ENCODE measurements at regions not wholly inside any gene's neighbourhood (a gene's known extent, or its start where the extent isn't known, plus 50 kb on each side); places are given as distances from the start of the nearest gene placed in this dataset.

GRCh38 chr2:206368484-206368883 lies 74.8 kb upstream of the ADAM23 start:
- no peak for DNase-seq (ENCODE audit: low read depth)
- no peak for TF ChIP-seq CTCF (IDR thresholded peaks at IDR 0.05; ENCODE audit: control insufficient read depth, extremely low read depth, insufficient read depth)
- H3K4me3 ChIP-seq (ENCODE audit: low read depth, low read length) = no peak overlapping the region

GRCh38 chr2:206368933-206369569 lies 74.3 kb upstream of the ADAM23 start:
- no peak for TF ChIP-seq CTCF (IDR thresholded peaks at IDR 0.05; ENCODE audit: control insufficient read depth, extremely low read depth, insufficient read depth)
- DNase-seq (ENCODE audit: low read depth) = no peak
- H3K4me3 ChIP-seq (ENCODE audit: low read depth, low read length) = no peak overlapping the region

- no peak for TF ChIP-seq CTCF (IDR thresholded peaks at IDR 0.05; ENCODE audit: control insufficient read depth, extremely low read depth, insufficient read depth)
- no peak overlapping the region for H3K4me3 ChIP-seq (ENCODE audit: low read depth, low read length)
- no peak for DNase-seq (ENCODE audit: low read depth)
Observed at GRCh38 chr2:206375956-206376355, 67.4 kb upstream of the ADAM23 start.

- no peak for TF ChIP-seq CTCF (IDR thresholded peaks at IDR 0.05; ENCODE audit: control insufficient read depth, extremely low read depth, insufficient read depth)
Observed at GRCh38 chr2:206378835-206379234, 64.5 kb upstream of the ADAM23 start.

GRCh38 chr2:206379266-206379665 lies 64.1 kb upstream of the ADAM23 start:
- TF ChIP-seq CTCF (IDR thresholded peaks at IDR 0.05; ENCODE audit: control insufficient read depth, extremely low read depth, insufficient read depth) = no peak
- no peak overlapping the region for H3K4me3 ChIP-seq (ENCODE audit: low read depth, low read length)
- no peak for DNase-seq (ENCODE audit: low read depth)

More at GRCh38 chr2:206378835-206379234, 64.5 kb upstream of the ADAM23 start:
- no peak for DNase-seq (ENCODE audit: low read depth)
- no peak overlapping the region for H3K4me3 ChIP-seq (ENCODE audit: low read depth, low read length)

- DNase-seq (ENCODE audit: low read depth) = no peak
- no peak overlapping the region for H3K4me3 ChIP-seq (ENCODE audit: low read depth, low read length)
- TF ChIP-seq CTCF (IDR thresholded peaks at IDR 0.05; ENCODE audit: control insufficient read depth, extremely low read depth, insufficient read depth) = no peak
Observed at GRCh38 chr2:206379886-206380285, 63.4 kb upstream of the ADAM23 start.

- no peak overlapping the region for H3K4me3 ChIP-seq (ENCODE audit: low read depth, low read length)
- TF ChIP-seq CTCF (IDR thresholded peaks at IDR 0.05; ENCODE audit: control insufficient read depth, extremely low read depth, insufficient read depth) = no peak
- DNase-seq (ENCODE audit: low read depth) = no peak
Observed at GRCh38 chr2:206381881-206382280, 61.5 kb upstream of the ADAM23 start.
